NCI-H2081 (cell line): ENCODE measurements at regions not wholly inside any gene's neighbourhood (a gene's known extent, or its start where the extent isn't known, plus 50 kb on each side); places are given as distances from the start of the nearest gene placed in this dataset.

Experiments
- DNase-seq, 2 experiments: peaks; one replicate each; lab custom pipeline; 2025; lab: John Stamatoyannopoulos, UW

- no peak for DNase-seq
These were observed 91.6 kb downstream of the ZC3H11B start for GRCh38 chr1:219521325-219521724.

- no peak for DNase-seq
These were observed 92.7 kb downstream of the ZC3H11B start for GRCh38 chr1:219520241-219520640.

- no peak for DNase-seq
These were observed 94.0 kb downstream of the ZC3H11B start for GRCh38 chr1:219518907-219519248.

GRCh38 chr1:219518168-219518906, 94.6 kb downstream of the ZC3H11B start:
- DNase-seq = no peak

- no peak for DNase-seq
These were observed 95.9 kb downstream of the ZC3H11B start for GRCh38 chr1:219517031-219517430.

GRCh38 chr1:219514728-219515127, 98.2 kb downstream of the ZC3H11B start:
- DNase-seq = no peak

- DNase-seq = no peak
These were observed 105.5 kb downstream of the ZC3H11B start for GRCh38 chr1:219507437-219507836.

GRCh38 chr1:219506936-219507335, 106.0 kb downstream of the ZC3H11B start:
- no peak for DNase-seq

- no peak for DNase-seq
These were observed 106.4 kb downstream of the ZC3H11B start for GRCh38 chr1:219506473-219506899.

- no peak for DNase-seq
These were observed 107.0 kb downstream of the ZC3H11B start for GRCh38 chr1:219505886-219506285.

- no peak for DNase-seq
These were observed 109.3 kb downstream of the ZC3H11B start for GRCh38 chr1:219503604-219504003.

GRCh38 chr1:219500327-219500897, 112.5 kb downstream of the ZC3H11B start:
- no peak for DNase-seq

- DNase-seq = no peak
These were observed 114.2 kb downstream of the ZC3H11B start for GRCh38 chr1:219498666-219499065.

- peak; percentile 84 to 93 for DNase-seq
These were observed 117.0 kb downstream of the ZC3H11B start for GRCh38 chr1:219495737-219496408.

- no peak for DNase-seq
These were observed 120.2 kb downstream of the ZC3H11B start for GRCh38 chr1:219492717-219493116.

- no peak for DNase-seq
These were observed 122.3 kb downstream of the ZC3H11B start for GRCh38 chr1:219490566-219490965.

- DNase-seq = no peak
These were observed 123.3 kb downstream of the ZC3H11B start for GRCh38 chr1:219489636-219490035.

GRCh38 chr1:219488275-219488674, 124.6 kb downstream of the ZC3H11B start:
- no peak for DNase-seq

- DNase-seq = no peak
These were observed 129.4 kb downstream of the ZC3H11B start for GRCh38 chr1:219483530-219483929.

GRCh38 chr1:219480011-219480410, 132.9 kb downstream of the ZC3H11B start:
- no peak for DNase-seq

GRCh38 chr1:219478811-219479210, 134.1 kb downstream of the ZC3H11B start:
- no peak for DNase-seq

- no peak for DNase-seq
These were observed 135.0 kb downstream of the ZC3H11B start for GRCh38 chr1:219477861-219478260.

- DNase-seq = no peak
These were observed 136.2 kb downstream of the ZC3H11B start for GRCh38 chr1:219476716-219477115.
